ENCODE measurements at regions not wholly inside any gene's neighbourhood (a gene's known extent, or its start where the extent isn't known, plus 50 kb on each side); places are given as distances from the start of the nearest gene placed in this dataset.

DNA sequence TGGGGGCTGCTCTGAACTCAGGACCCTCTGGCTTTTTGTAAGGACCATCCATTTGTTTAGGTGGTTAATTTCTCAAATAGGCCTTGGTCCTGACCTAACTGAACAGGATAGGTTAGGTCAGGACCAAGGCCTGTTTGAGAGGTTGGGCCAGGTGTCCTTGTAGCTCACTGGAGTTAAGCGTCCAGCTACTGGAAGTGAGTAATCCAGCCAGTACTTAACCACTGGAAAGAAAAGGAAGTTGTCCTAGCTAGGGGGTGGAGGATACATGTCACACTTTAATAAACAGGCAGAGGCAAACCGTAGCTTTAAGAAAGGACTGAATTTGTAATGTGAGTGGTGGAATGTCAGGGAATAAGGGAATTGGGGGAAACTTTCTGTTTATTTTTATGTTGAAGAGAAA is 96.0 kb downstream of the GPR85 start:
- TF ChIP-seq, protein P1, sequence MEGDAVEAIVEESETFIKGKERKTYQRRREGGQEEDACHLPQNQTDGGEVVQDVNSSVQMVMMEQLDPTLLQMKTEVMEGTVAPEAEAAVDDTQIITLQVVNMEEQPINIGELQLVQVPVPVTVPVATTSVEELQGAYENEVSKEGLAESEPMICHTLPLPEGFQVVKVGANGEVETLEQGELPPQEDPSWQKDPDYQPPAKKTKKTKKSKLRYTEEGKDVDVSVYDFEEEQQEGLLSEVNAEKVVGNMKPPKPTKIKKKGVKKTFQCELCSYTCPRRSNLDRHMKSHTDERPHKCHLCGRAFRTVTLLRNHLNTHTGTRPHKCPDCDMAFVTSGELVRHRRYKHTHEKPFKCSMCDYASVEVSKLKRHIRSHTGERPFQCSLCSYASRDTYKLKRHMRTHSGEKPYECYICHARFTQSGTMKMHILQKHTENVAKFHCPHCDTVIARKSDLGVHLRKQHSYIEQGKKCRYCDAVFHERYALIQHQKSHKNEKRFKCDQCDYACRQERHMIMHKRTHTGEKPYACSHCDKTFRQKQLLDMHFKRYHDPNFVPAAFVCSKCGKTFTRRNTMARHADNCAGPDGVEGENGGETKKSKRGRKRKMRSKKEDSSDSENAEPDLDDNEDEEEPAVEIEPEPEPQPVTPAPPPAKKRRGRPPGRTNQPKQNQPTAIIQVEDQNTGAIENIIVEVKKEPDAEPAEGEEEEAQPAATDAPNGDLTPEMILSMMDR (tag by site-specific recombination; IDR thresholded peaks at IDR 0.05), result no peak
- TF ChIP-seq ZNF354C (tag by site-specific recombination; IDR thresholded peaks at IDR 0.05; ENCODE audit: borderline replicate concordance, low read depth), result no peak
- TF ChIP-seq ZNF549 (tag by site-specific recombination; IDR thresholded peaks at IDR 0.05), result no peak
- TF ChIP-seq KLF10 (tag by site-specific recombination; IDR thresholded peaks at IDR 0.05), result no peak
- TF ChIP-seq, protein P2, sequence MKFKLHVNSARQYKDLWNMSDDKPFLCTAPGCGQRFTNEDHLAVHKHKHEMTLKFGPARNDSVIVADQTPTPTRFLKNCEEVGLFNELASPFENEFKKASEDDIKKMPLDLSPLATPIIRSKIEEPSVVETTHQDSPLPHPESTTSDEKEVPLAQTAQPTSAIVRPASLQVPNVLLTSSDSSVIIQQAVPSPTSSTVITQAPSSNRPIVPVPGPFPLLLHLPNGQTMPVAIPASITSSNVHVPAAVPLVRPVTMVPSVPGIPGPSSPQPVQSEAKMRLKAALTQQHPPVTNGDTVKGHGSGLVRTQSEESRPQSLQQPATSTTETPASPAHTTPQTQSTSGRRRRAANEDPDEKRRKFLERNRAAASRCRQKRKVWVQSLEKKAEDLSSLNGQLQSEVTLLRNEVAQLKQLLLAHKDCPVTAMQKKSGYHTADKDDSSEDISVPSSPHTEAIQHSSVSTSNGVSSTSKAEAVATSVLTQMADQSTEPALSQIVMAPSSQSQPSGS (tag by site-specific recombination; IDR thresholded peaks at IDR 0.05; ENCODE audit: low read depth), result no peak
- no peak for TF ChIP-seq ZNF404 (tag by site-specific recombination; IDR thresholded peaks at IDR 0.05)
- no peak for TF ChIP-seq ZNF416 (tag by site-specific recombination; IDR thresholded peaks at IDR 0.05)
- no peak for TF ChIP-seq ZNF184 (tag by site-specific recombination; IDR thresholded peaks at IDR 0.05)
